Neuronal stem cell (in vitro differentiated cells): ENCODE measurements at regions not wholly inside any gene's neighbourhood (a gene's known extent, or its start where the extent isn't known, plus 50 kb on each side); places are given as distances from the start of the nearest gene placed in this dataset.

Experiments used
- DNase-seq: peaks from one replicate; pipeline ENCODE4 v3.0.0-alpha.2; 2013; ENCODE audit warnings: low spot score
- H2AFZ ChIP-seq: one replicate; pipeline ENCODE4 v1.6.1; 2013; ENCODE audit warnings: mild to moderate bottlenecking, low read length, inconsistent platforms
- H2AK5ac ChIP-seq: 2 replicates; pipeline ENCODE4 v1.6.1; 2013; ENCODE audit warnings: low read depth, mild to moderate bottlenecking, inconsistent platforms, low read length, moderate library complexity, mixed read lengths
- H2BK120ac ChIP-seq: 2 replicates; pipeline ENCODE4 v1.6.1; 2013; ENCODE audit warnings: low read depth, mild to moderate bottlenecking, inconsistent platforms, low read length, moderate library complexity, mixed read lengths
- H2BK12ac ChIP-seq: one replicate; pipeline ENCODE4 v1.6.1; 2013; ENCODE audit warnings: low read length, inconsistent platforms
- H2BK15ac ChIP-seq: 2 replicates; pipeline ENCODE4 v1.6.1; 2013; ENCODE audit warnings: mild to moderate bottlenecking, low read length, inconsistent platforms, mixed read lengths
- H2BK5ac ChIP-seq: one replicate; pipeline ENCODE4 v1.6.1; 2013; ENCODE audit warnings: inconsistent platforms, mild to moderate bottlenecking, low read length, moderate library complexity
- H3K14ac ChIP-seq: one replicate; pipeline ENCODE4 v1.6.1; 2013; ENCODE audit warnings: low read length, inconsistent platforms
- H3K18ac ChIP-seq: 2 replicates; pipeline ENCODE4 v1.6.1; 2013; ENCODE audit warnings: low read length, inconsistent platforms
- H3K23ac ChIP-seq: 2 replicates; pipeline ENCODE4 v1.6.1; 2013; ENCODE audit warnings: low read depth, mild to moderate bottlenecking, mixed read lengths, low read length, inconsistent platforms; ENCODE audit not compliant: poor library complexity
- H3K27ac ChIP-seq: replicated peaks from 3 replicates; pipeline ENCODE4 v1.5.1; 2013; ENCODE audit warnings: low read length, inconsistent platforms
- H3K27me3 ChIP-seq, 3 experiments: 2 replicates each; pipeline ENCODE4 v1.6.1; 2013; ENCODE audit warnings: low read length in 3 of 3, mild to moderate bottlenecking in 2 of 3, inconsistent platforms in 1 of 3, low read depth in 1 of 3, mixed read lengths in 1 of 3, moderate library complexity in 1 of 3; ENCODE audit not compliant: control insufficient read depth in 3 of 3, insufficient read depth in 3 of 3
- H3K36me3 ChIP-seq, 2 donors: replicated peaks in 1 of 2; 2 replicates each; pipeline ENCODE4 v1.6.1; 2013; ENCODE audit warnings: low read length in 2 of 2; ENCODE audit not compliant: control insufficient read depth in 2 of 2, insufficient read depth in 2 of 2
- H3K4ac ChIP-seq: 2 replicates; pipeline ENCODE4 v1.6.1; 2013; ENCODE audit warnings: inconsistent platforms, mild to moderate bottlenecking, low read length, moderate library complexity
- H3K4me1 ChIP-seq, 2 donors: 1 replicate in 1 of 2; 2 replicates in 1 of 2; pipeline ENCODE4 v1.6.1; 2013; ENCODE audit warnings: low read length in 2 of 2, low read depth in 1 of 2; ENCODE audit not compliant: control insufficient read depth in 2 of 2, insufficient read depth in 1 of 2
- H3K4me2 ChIP-seq: one replicate; pipeline ENCODE4 v1.6.1; 2013; ENCODE audit warnings: mild to moderate bottlenecking, low read length, inconsistent platforms; ENCODE audit not compliant: insufficient read depth, poor library complexity, severe bottlenecking
- H3K4me3 ChIP-seq, 2 donors: 2 replicates each; pipeline ENCODE4 v1.5.1; 2013; ENCODE audit warnings: low read length in 2 of 2, mild to moderate bottlenecking in 2 of 2, inconsistent platforms in 1 of 2, moderate library complexity in 1 of 2
- H3K79me1 ChIP-seq: one replicate; pipeline ENCODE4 v1.6.1; 2013; ENCODE audit warnings: low read depth, mild to moderate bottlenecking, inconsistent platforms, low read length, moderate library complexity
- H3K9ac ChIP-seq: one replicate; pipeline ENCODE4 v1.6.1; 2013; ENCODE audit warnings: mild to moderate bottlenecking, low read depth, low read length, inconsistent platforms; ENCODE audit not compliant: poor library complexity
- H3K9me3 ChIP-seq, 2 donors: replicated peaks in 1 of 2; 2 replicates each; pipeline versions ENCODE3 to v1.6.1; 2013; ENCODE audit warnings: low read length in 2 of 2, mild to moderate bottlenecking in 2 of 2, inconsistent platforms in 1 of 2, low read depth in 1 of 2, mixed read lengths in 1 of 2, moderate library complexity in 1 of 2; ENCODE audit not compliant: control insufficient read depth in 2 of 2, insufficient read depth in 1 of 2
- H4K8ac ChIP-seq: one replicate; pipeline ENCODE4 v1.6.1; 2013; ENCODE audit warnings: low read depth, mild to moderate bottlenecking, inconsistent platforms, low read length, moderate library complexity
- H4K91ac ChIP-seq: one replicate; pipeline ENCODE4 v1.6.1; 2013; ENCODE audit warnings: low read length, low read depth, mild to moderate bottlenecking, inconsistent platforms; ENCODE audit not compliant: poor library complexity
- WGBS, 2 donors: extraction: QIAGEN DNeasy Blood & Tissue Kit; methylation state at CpG; one replicate each; pipeline ENCODE4 v1.1.7; 2013; ENCODE audit warnings: missing lambda C conversion rate in 2 of 2, mixed read lengths in 1 of 2; ENCODE audit not compliant: insufficient read length in 2 of 2, insufficient replicate concordance in 1 of 2; ENCODE audit errors: extremely low coverage in 2 of 2; 5-methylcytosine and 5-hydroxymethylcytosine counted together

- Histone ChIP-seq H3K79me1 (no peaks in the 10 kb centered on the region), H3K4me1 (peaks cover 7 to 11% of the 10 kb centered on the region in 2 donors), H3K23ac (no peak overlapping the region), H2BK120ac (no peak overlapping the region), H4K91ac (no peak overlapping the region), H3K9me3 (peaks cover 0 to 2% of the 10 kb centered on the region in 2 donors), H2AFZ (no peak overlapping the region), H3K36me3 (no peaks in the 10 kb centered on the region), H3K4me3 (no peak overlapping the region), H3K18ac (no peak overlapping the region), H2BK5ac (no peak overlapping the region), H3K27ac (no peak overlapping the region), H2BK12ac (no peak overlapping the region), H2BK15ac (no peak overlapping the region), H4K8ac (no peak overlapping the region), H3K9ac (no peak overlapping the region), H3K14ac (no peak overlapping the region), H3K27me3 (no peaks in the 10 kb centered on the region), H3K4me2 (no peak overlapping the region), H2AK5ac (no peak overlapping the region), H3K4ac (no peak overlapping the region)
- no CpG with 5 or more reads among the region's 1 CpG for WGBS, 2 donors
- DNase-seq, result no peak
Measured at GRCh38 chr10:105534086-105534485, 893.0 kb downstream of the SORCS3 start.

- DNase-seq, result no peak
- H2AK5ac ChIP-seq, result no peak overlapping the region
- no peak overlapping the region for H3K4me3 ChIP-seq
- no peak overlapping the region for H2BK5ac ChIP-seq
- no peak overlapping the region for H2BK12ac ChIP-seq
- H3K9ac ChIP-seq, result no peak overlapping the region
- no peaks in the 10 kb centered on the region for H3K79me1 ChIP-seq
- no peak overlapping the region for H3K23ac ChIP-seq
- H3K4me1 ChIP-seq, result peaks cover 0 to 1% of the 10 kb centered on the region in 2 donors
- no peak overlapping the region for H3K4ac ChIP-seq
- no peak overlapping the region for H3K27ac ChIP-seq
- H3K9me3 ChIP-seq, result no peaks in the 10 kb centered on the region
- H3K4me2 ChIP-seq, result no peak overlapping the region
- H3K14ac ChIP-seq, result no peak overlapping the region
- H3K36me3 ChIP-seq, result no peaks in the 10 kb centered on the region
- no CpG with 5 or more reads among the region's 2 CpGs for WGBS, 2 donors
- no peak overlapping the region for H3K18ac ChIP-seq
- no peak overlapping the region for H4K8ac ChIP-seq
- H2BK120ac ChIP-seq, result no peak overlapping the region
- no peak overlapping the region for H2BK15ac ChIP-seq
- no peaks in the 10 kb centered on the region for H3K27me3 ChIP-seq
- no peak overlapping the region for H4K91ac ChIP-seq
- H2AFZ ChIP-seq, result no peak overlapping the region
Measured at GRCh38 chr10:105516511-105516910, 875.4 kb downstream of the SORCS3 start.

- no peak overlapping the region for H4K91ac ChIP-seq
- H3K27me3 ChIP-seq, result no peaks in the 10 kb centered on the region
- no peak overlapping the region for H3K4me2 ChIP-seq
- no peak overlapping the region for H3K23ac ChIP-seq
- no peak overlapping the region for H3K4me3 ChIP-seq
- H3K9me3 ChIP-seq, result no peaks in the 10 kb centered on the region
- H2BK120ac ChIP-seq, result no peak overlapping the region
- H3K79me1 ChIP-seq, result no peaks in the 10 kb centered on the region
- no peak overlapping the region for H2BK12ac ChIP-seq
- H3K4ac ChIP-seq, result no peak overlapping the region
- H2BK15ac ChIP-seq, result no peak overlapping the region
- H3K27ac ChIP-seq, result no peak overlapping the region
- H3K14ac ChIP-seq, result no peak overlapping the region
- H3K9ac ChIP-seq, result no peak overlapping the region
- H4K8ac ChIP-seq, result no peak overlapping the region
- no peak overlapping the region for H3K18ac ChIP-seq
- H2BK5ac ChIP-seq, result no peak overlapping the region
- no peaks in the 10 kb centered on the region for H3K36me3 ChIP-seq
- H3K4me1 ChIP-seq, result peaks cover 0 to 1% of the 10 kb centered on the region in 2 donors
- no peak overlapping the region for H2AFZ ChIP-seq
- WGBS, 2 donors, result no CpG with 5 or more reads among the region's 7 CpGs
- no peak overlapping the region for H2AK5ac ChIP-seq
- no peak for DNase-seq
Measured at GRCh38 chr10:105514106-105514505, 873.0 kb downstream of the SORCS3 start.

GRCh38 chr10:105509517-105509916 is 868.4 kb downstream of the SORCS3 start:
- Histone ChIP-seq H3K14ac (no peak overlapping the region), H3K27ac (no peak overlapping the region), H3K79me1 (no peaks in the 10 kb centered on the region), H3K27me3 (no peaks in the 10 kb centered on the region), H2BK15ac (no peak overlapping the region), H3K4me2 (no peak overlapping the region), H2BK12ac (no peak overlapping the region), H3K9ac (no peak overlapping the region), H3K4me3 (no peak overlapping the region), H3K4me1 (peaks cover 0 to 1% of the 10 kb centered on the region in 2 donors), H3K18ac (no peak overlapping the region), H3K9me3 (no peaks in the 10 kb centered on the region), H2BK5ac (no peak overlapping the region), H4K91ac (no peak overlapping the region), H2AFZ (no peak overlapping the region), H2BK120ac (no peak overlapping the region), H4K8ac (no peak overlapping the region), H3K4ac (no peak overlapping the region), H2AK5ac (no peak overlapping the region), H3K36me3 (no peaks in the 10 kb centered on the region), H3K23ac (no peak overlapping the region)
- DNase-seq, result no peak
- WGBS, 2 donors, result no CpG with 5 or more reads among the region's 3 CpGs
